CD4-positive, alpha-beta T cell treated with Interleukin-17A for 4 hours (primary cell): ENCODE measurements at regions not wholly inside any gene's neighbourhood (a gene's known extent, or its start where the extent isn't known, plus 50 kb on each side); places are given as distances from the start of the nearest gene placed in this dataset.
"Not testable (repeated sequence)": the region's sequence is repeated elsewhere in the genome, so short reads cannot be mapped to it uniquely, and the experiment has no call there.

ENCODE experiments used
- DNase-seq: peaks from one replicate; pipeline ENCODE4 v3.0.0-alpha.2; 2020; ENCODE audit warnings: mixed read lengths

GRCh38 chr2:124967325-124967724 lies 942.2 kb downstream of the CNTNAP5 start:
- DNase-seq: no peak

- no peak for DNase-seq
Measured at GRCh38 chr2:124970030-124970429, 944.9 kb downstream of the CNTNAP5 start.

- DNase-seq: no peak
Measured at GRCh38 chr2:124973396-124973795, 948.3 kb downstream of the CNTNAP5 start.

DNA sequence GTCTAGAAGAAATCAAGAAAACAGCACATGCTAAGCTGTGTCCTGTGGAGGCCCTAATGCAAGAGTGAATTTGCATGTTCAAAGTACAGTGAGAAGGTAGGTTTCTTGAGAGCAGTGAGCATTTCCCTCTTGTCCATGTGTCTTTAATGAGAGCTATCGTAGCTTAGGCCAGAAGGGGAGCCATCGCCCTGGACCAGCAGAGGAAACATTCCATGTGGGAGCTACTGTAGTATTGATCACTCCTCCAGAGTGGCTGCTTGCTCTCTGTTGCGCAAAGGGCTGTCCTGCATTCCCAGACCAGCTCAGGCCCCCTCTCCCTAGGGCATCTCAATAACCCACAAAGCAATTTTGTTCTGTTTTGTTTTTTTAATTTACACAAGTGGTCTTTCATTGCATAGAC lies 950.1 kb downstream of the CNTNAP5 start:
- DNase-seq: no peak

DNA sequence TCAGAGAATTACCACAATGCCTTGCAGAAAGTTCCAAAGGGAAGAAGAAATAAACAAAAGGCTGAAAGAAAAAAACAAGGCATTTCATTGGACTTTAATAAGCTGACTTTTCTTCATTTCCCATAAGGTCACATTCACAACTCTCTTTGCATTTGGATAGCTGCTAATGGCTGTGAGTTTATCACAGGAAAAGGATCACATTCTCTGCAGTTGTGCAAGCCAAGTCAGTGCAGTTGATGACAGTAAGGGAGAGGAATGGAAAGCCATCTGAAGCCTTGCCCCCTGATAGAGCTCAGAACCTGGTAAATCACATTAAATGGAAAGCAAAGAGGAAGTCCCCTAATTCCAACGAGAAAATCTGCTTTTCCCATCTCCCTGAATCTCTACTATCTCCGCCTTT lies 950.6 kb downstream of the CNTNAP5 start:
- no peak for DNase-seq

DNA sequence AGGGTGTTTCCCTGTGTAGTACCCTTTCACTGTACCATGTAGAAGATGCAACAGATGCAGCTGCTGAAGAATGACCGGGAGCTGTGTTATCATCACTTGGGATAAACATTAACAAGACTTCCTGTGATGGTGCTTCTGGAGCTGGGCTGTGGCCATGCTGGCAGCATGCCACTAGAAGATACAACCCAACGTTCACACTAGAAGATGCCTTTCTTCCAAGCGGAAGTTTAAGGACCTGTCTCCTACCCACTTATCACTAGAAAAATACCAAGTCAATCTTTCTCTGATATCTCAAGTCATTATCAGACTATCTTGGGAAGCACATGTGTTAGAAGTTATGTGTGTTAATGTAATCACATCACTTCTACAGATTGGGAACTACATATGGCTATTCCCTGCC lies 953.5 kb downstream of the CNTNAP5 start:
- DNase-seq: no peak

- no peak for DNase-seq
Measured at GRCh38 chr2:124983595-124983994, 958.5 kb downstream of the CNTNAP5 start.

GRCh38 chr2:124985270-124985669 lies 960.2 kb downstream of the CNTNAP5 start:
- DNase-seq: no peak

- DNase-seq: no peak
Measured at GRCh38 chr2:124986136-124986535, 961.0 kb downstream of the CNTNAP5 start.

DNA sequence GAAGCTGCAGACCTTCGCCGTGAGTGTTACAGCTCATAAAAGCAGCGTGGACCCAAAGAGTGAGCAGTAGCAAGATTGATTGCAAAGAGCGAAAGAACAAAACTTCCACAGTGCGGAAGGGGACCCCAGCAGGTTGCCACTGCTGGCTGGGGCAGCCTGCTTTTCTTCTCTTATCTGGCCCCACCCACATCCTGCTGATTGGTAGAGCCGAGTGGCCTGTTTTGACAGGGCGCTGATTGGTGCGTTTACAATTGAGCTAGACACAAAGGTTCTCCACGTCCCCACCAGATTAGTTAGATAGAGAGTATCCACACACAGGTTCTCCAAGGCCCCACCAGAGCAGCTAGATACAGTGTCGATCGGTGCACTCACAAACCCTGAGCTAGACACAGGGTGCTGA lies 961.8 kb downstream of the CNTNAP5 start:
- not testable (repeated sequence) for DNase-seq

- not testable (repeated sequence) for DNase-seq
Measured at GRCh38 chr2:124987436-124987835, 962.3 kb downstream of the CNTNAP5 start.

DNA sequence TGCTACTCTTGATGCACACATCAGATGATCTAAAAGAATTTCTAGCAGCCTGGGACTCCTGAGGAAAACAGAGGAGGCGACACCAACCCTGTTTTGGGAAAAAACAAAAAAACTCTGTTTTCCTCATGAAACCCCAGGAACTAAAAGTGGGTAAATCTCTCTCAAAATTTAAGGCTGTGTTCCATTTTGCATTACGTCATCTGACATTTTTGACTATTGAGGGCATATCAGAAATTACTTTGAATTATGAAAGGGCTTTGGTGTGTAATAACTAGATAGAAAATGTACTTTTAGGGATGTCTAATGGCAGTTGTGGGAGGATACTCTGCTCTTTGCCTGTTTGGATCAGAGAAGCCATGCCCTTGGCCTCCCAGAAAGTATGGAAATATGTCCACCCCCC lies 963.0 kb downstream of the CNTNAP5 start:
- DNase-seq: no peak

DNA sequence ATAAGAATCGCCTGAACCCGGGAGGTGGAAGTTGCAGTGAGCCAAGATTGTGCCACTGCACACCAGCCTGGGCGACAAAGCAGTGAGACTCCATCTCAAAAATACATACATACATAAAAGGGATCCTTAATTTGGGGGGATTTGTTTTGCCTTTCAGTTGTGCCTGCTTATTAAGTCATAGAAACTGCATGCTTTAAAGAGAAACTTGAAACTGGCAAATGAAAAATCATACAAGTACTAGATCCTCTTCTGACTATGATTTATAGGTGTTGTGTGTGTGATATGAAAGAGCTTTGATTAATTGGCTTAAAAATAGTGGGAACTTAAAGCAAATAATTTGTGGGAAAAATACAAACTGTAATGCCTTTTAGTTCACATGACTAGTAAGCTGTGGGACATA lies 963.7 kb downstream of the CNTNAP5 start:
- DNase-seq: no peak

DNA sequence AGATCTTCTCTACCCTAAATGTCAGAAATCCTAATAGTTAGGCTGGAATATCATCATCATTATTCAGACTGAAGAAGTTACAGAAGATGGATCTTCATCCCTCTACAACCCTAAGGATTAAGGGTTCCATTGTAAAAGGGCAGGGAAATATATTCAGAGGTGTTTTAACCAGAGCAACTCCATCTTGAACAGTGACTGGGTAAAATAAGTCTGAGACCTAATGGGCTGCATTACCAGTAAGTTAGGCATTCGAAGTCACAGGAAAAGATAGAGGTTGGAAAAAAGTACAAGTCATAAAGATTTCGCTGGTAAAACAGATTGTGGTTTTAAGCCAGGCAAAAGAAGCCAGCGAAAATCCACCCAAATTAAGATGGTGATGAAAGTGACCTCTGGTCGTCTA lies 968.7 kb downstream of the CNTNAP5 start:
- no peak for DNase-seq

GRCh38 chr2:124995185-124995912 lies 970.3 kb downstream of the CNTNAP5 start:
- no peak for DNase-seq

DNA sequence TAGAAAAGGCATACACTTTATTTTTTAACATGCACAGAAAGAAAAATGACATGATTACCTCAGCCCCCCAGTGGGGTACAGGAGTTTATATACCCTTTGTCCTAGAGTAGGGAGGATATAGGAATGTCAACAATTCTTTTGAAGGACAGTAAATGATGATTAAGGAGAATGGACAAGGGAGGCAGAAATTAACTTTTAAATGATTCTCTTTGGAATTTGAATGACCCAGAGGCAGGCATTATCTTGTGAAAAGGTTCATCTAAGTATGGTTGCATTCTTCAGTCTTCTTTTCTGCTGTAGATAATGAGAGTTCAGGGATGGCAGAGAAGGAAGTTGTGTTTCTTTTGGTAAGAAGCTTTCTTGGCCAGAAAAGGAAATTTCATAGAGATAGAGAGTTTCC lies 971.3 kb downstream of the CNTNAP5 start:
- DNase-seq: no peak

GRCh38 chr2:124999906-125000305 lies 974.8 kb downstream of the CNTNAP5 start:
- no peak for DNase-seq

DNA sequence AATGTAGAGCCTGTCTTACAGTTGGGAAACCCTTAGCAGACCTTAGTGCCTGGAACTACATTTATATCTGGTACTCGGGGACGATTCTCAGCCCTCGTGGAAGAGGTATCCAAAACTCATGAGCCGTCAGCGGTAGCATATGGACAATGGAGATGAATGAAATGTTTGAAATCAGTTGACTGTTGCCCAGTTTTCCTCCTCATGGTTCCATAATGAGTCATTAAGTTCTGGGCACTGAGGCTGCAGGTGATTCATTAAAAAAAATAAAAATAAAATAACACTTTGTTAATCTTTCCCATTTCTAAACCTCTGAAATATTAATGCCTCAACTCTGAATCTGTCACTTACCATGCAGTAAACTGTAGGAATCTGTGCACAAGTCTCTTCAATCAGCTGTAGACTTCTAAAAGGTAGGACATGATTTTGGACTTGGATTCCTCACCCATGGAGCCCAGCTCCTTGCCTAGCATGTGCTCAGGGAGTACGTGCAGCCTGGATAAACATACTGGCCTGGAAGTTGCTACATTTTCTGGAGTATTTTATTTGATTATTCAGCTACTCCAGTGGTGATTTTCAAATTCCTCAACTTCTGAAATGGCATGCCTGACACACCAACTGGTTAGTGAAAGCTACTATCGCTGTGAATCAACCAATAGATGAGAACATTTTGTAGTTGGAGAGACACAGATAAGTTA lies 979.2 kb downstream of the CNTNAP5 start:
- DNase-seq: no peak

GRCh38 chr2:125006676-125007075 lies 981.6 kb downstream of the CNTNAP5 start:
- DNase-seq: no peak

- DNase-seq: not testable (repeated sequence)
Measured at GRCh38 chr2:125028721-125029120, 1003.6 kb downstream of the CNTNAP5 start.

DNA sequence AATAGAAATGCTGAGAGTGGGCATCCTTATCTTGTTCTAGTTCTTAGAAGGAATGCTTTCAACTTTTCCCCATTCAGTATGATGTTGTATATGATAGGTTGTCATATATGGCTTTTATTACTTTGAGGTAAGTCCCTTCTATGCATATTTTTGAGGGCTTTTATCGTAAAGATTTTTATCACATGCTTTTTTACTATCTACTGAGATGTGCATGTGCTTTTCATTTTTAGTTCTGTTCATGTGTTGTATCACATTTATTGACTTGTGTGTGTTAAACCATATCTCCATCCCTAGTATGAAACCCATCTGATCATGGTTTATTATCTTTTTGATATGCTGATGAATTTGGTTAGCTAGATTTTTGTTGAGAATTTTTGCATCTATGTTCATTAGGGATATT lies 1008.8 kb downstream of the CNTNAP5 start:
- no peak for DNase-seq

GRCh38 chr2:125037135-125037653 lies 1012.1 kb downstream of the CNTNAP5 start:
- no peak for DNase-seq

DNA sequence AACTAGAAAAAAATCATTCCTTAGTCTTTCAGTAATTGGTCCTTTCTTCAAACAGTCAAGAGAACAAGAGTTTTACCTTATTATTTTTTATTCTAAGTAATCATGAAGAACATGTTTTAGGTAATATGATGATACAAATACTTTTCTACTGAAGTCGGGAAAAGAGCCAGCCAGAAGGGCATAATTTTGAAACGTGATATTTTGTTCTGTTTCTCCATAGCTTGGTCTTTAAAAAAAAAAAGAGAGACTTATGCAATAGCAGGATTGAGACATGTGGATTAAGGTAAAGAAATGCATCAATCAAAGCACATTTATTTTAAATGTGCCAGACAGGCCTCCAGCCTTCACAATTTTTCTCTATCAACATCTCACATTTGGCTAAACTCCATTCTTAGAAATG lies 1016.8 kb downstream of the CNTNAP5 start:
- DNase-seq: no peak

- DNase-seq: no peak
Measured at GRCh38 chr2:125042727-125043126, 1017.6 kb downstream of the CNTNAP5 start.
